ENCODE measurements at regions not wholly inside any gene's neighbourhood (a gene's known extent, or its start where the extent isn't known, plus 50 kb on each side); places are given as distances from the start of the nearest gene placed in this dataset.

DNA sequence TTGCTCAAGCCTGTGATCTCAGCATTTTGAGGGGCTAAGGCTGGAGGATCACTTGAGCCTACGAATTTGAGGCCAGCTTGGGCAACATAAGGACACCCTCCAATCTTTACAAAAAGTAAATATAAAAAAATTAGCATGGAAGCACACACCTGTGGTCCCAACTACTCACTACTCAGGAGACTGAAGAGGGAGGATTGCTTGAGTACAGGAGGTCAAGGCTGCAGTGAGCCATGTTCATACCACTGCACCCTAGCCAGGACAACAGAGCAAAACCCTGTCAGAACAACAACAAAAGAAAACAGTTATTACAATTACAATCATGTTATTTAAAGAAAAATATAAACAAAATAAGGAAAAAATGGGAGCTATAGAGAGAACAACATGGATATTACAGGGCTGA lies 82.5 kb upstream of the TNFAIP3 start:
- Histone ChIP-seq H2BK12ac (ENCODE audit: low read depth, low read length) (no peak overlapping the region), H2AFZ (ENCODE audit: low read length) (no peak overlapping the region), H3K9ac (replicated peaks in 1 of 4; ENCODE audit: extremely low read depth in 1 of 4, low read depth in 3 of 4, low read length in 3 of 4) (no peak overlapping the region), H3K23ac (ENCODE audit: insufficient read length) (no peak overlapping the region), H4K91ac (replicated peaks; ENCODE audit: insufficient read length, low read length) (no peak overlapping the region), H3K79me2 (ENCODE audit: control insufficient read depth in 1 of 2, insufficient read depth in 2 of 2, low read length in 2 of 2) (no peaks in the 10 kb centered on the region), H3K4me3 (ENCODE audit: extremely low read depth in 1 of 4, insufficient read depth in 2 of 4, low read depth in 3 of 4, low read length in 4 of 4) (no peak overlapping the region), H3K79me1 (ENCODE audit: low read depth, low read length) (no peaks in the 10 kb centered on the region), H3K4ac (replicated peaks; ENCODE audit: insufficient read length, low read depth, low read length) (no peak overlapping the region), H3K27me3 (replicated peaks in 1 of 4; ENCODE audit: control insufficient read depth in 3 of 4, extremely low read depth in 1 of 4, insufficient read depth in 3 of 4, low read length in 3 of 4) (no peaks in the 10 kb centered on the region), H2BK120ac (replicated peaks; ENCODE audit: low read depth, low read length) (no peak overlapping the region), H4K20me1 (replicated peaks in 1 of 2; ENCODE audit: control insufficient read depth in 1 of 2, insufficient read depth in 2 of 2, low read length in 2 of 2) (no peaks in the 10 kb centered on the region), H2BK20ac (ENCODE audit: low read length) (no peak overlapping the region), H2BK15ac (ENCODE audit: low read length) (no peak overlapping the region), H4K8ac (ENCODE audit: extremely low read depth, insufficient read depth, low read length) (no peak overlapping the region), H3K36me3 (ENCODE audit: control insufficient read depth in 2 of 4, insufficient read depth in 4 of 4, low read length in 3 of 4) (no peaks in the 10 kb centered on the region), H2AK5ac (ENCODE audit: low read depth, low read length) (no peak overlapping the region), H3K4me2 (ENCODE audit: insufficient read depth in 1 of 2, low read depth in 2 of 2, low read length in 2 of 2) (no peak overlapping the region), H3K14ac (ENCODE audit: insufficient read length) (no peak overlapping the region), H4K5ac (ENCODE audit: insufficient read length, low read depth, low read length) (no peak overlapping the region), H3K18ac (ENCODE audit: extremely low read depth, low read length) (no peak overlapping the region), H3K4me1 (replicated peaks in 1 of 4; ENCODE audit: control insufficient read depth in 3 of 4, insufficient read depth in 4 of 4, low read length in 3 of 4) (no peaks in the 10 kb centered on the region), H3K56ac (replicated peaks; ENCODE audit: insufficient read length, low read depth, low read length) (no peak overlapping the region), H3K23me2 (ENCODE audit: low read depth, low read length) (no peaks in the 10 kb centered on the region), H3K9me3 (ENCODE audit: insufficient read depth in 2 of 2, low read depth in 1 of 2, low read length in 1 of 2) (no peaks in the 10 kb centered on the region), H2BK5ac (ENCODE audit: low read depth, low read length) (no peak overlapping the region), H3K27ac (ENCODE audit: low read depth, low read length) (no peak overlapping the region)
- no peak for FAIRE-seq
- POLR2A ChIA-PET (ENCODE audit: partially characterized antibody), result no interaction called here
- no peak for TF ChIP-seq ZNF274 (IDR thresholded peaks at IDR 0.05; ENCODE audit: borderline replicate concordance, extremely low read depth, low read length)
- TF ChIP-seq RXRA (IDR thresholded peaks at IDR 0.05; ENCODE audit: insufficient read depth, low read depth, low read length), result no peak
- TF ChIP-seq CTCF (IDR thresholded peaks at IDR 0.05; ENCODE audit: control extremely low read depth in 1 of 3, insufficient read depth in 1 of 3, low read depth in 1 of 3, low read length in 3 of 3), result no peak
- TF ChIP-seq CHD2 (IDR thresholded peaks at IDR 0.05; ENCODE audit: low read length), result no peak
- no peak for TF ChIP-seq EGR1 (IDR thresholded peaks at IDR 0.05; ENCODE audit: borderline replicate concordance, low read depth, low read length)
- no peak for TF ChIP-seq SP2 (IDR thresholded peaks at IDR 0.05; ENCODE audit: low read length)
- TF ChIP-seq YY1 (IDR thresholded peaks at IDR 0.05; ENCODE audit: low read depth, low read length), result no peak
- TF ChIP-seq POLR2A (IDR thresholded peaks at IDR 0.05; ENCODE audit: control extremely low read depth in 1 of 2, low read depth in 2 of 2, low read length in 2 of 2), result no peak
- no peak for TF ChIP-seq GABPA (IDR thresholded peaks at IDR 0.05; ENCODE audit: borderline replicate concordance, insufficient read depth, low read length)
- no peak for TF ChIP-seq RBBP5 (IDR thresholded peaks at IDR 0.05; ENCODE audit: borderline replicate concordance, low read depth, low read length)
- TF ChIP-seq TAF1 (IDR thresholded peaks at IDR 0.05; ENCODE audit: low read depth, low read length), result no peak
- no peak for TF ChIP-seq SUZ12 (IDR thresholded peaks at IDR 0.05; ENCODE audit: low read length)
- TF ChIP-seq CEBPB (IDR thresholded peaks at IDR 0.05; ENCODE audit: low read depth, low read length), result no peak
- TF ChIP-seq SIRT6 (IDR thresholded peaks at IDR 0.05; ENCODE audit: low read length), result no peak
- WGBS, 2 experiments (ENCODE audit: extremely low coverage in 1 of 2, insufficient coverage in 1 of 2, insufficient read length in 1 of 2, insufficient replicate concordance in 2 of 2, low coverage in 1 of 2, low lambda C conversion rate in 2 of 2, missing lambda C conversion rate in 1 of 2), result 75% methylated on average over 1 of the region's 1 CpG; no CpG with 5 or more reads in 1 of the 2 experiments
- CTCF ChIA-PET (ENCODE audit: partially characterized antibody), result interaction anchor here (0.7 to 1.4 kb wide), 2 partner anchors 55 to 80 kb away, joined by 3 read pairs; no protein-coding TSS in a partner anchor
- DNase-seq (ENCODE audit: low read depth in 1 of 2, low spot score in 2 of 2), result no peak

Data from H1 (cell line).